ENCODE measurements at regions not wholly inside any gene's neighbourhood (a gene's known extent, or its start where the extent isn't known, plus 50 kb on each side); places are given as distances from the start of the nearest gene placed in this dataset.

GRCh38 chr14:22233377-22233776, 355.6 kb downstream of the DAD1 start:
- TF ChIP-seq EZH2 (IDR thresholded peaks at IDR 0.05), result no peak
- no peak for TF ChIP-seq POLR2AphosphoS5 (IDR thresholded peaks at IDR 0.05; ENCODE audit: borderline replicate concordance, low read depth, low read length)
- TF ChIP-seq FOXP2 (optimal IDR thresholded peaks at IDR 0.05; ENCODE audit: control extremely low read depth, extremely low read length, insufficient read depth), result no peak

Data from SK-N-MC (cell line).